Activated T-helper 2 cell treated with anti-CD3 and anti-CD28 coated beads, Interferon-gamma antibody, Interleukin-2, Interleukin-4, amounts not matched to agents 10 μg/mL and 5 μg/mL and 100 μg/mL, durations not matched to agents 14 hours and 24 hours and 36 hours (primary cell): ENCODE measurements at regions not wholly inside any gene's neighbourhood (a gene's known extent, or its start where the extent isn't known, plus 50 kb on each side); places are given as distances from the start of the nearest gene placed in this dataset.
"Not testable (repeated sequence)": the region's sequence is repeated elsewhere in the genome, so short reads cannot be mapped to it uniquely, and the experiment has no call there.

Experiments used
- DNase-seq: peaks from one replicate; pipeline ENCODE4 v3.0.0; 2021; ENCODE audit warnings: low spot score
- H3K27ac Mint-ChIP-seq: one replicate; pipeline ENCODE4 v1.8.0; 2021; ENCODE audit warnings: mixed read lengths
- H3K27me3 Mint-ChIP-seq: one replicate; pipeline ENCODE4 v1.8.0; 2021; ENCODE audit warnings: low read depth, mixed read lengths
- H3K36me3 Mint-ChIP-seq: one replicate; pipeline ENCODE4 v1.8.0; 2021; ENCODE audit warnings: low read depth, mixed read lengths
- H3K4me1 Mint-ChIP-seq: one replicate; pipeline ENCODE4 v1.8.0; 2021; ENCODE audit warnings: low read depth, mixed read lengths
- H3K4me3 Mint-ChIP-seq: one replicate; pipeline ENCODE4 v1.8.0; 2021; ENCODE audit warnings: low read depth, mild to moderate bottlenecking, moderate library complexity, mixed read lengths
- H3K9me3 Mint-ChIP-seq: one replicate; pipeline ENCODE4 v1.8.0; 2021; ENCODE audit warnings: mixed read lengths
- intact Hi-C: fragments of 100-400 bp; cut with micrococcal nuclease; formaldehyde crosslinking; loops from one replicate; pipeline ENCODE4 v1.15.1; 2023

GRCh38 chr1:54481201-54481884 is 66.7 kb upstream of the ACOT11 start:
- Mint-ChIP-seq H3K36me3 (no peaks in the 10 kb centered on the region), H3K27me3 (peaks cover 10% of the 10 kb centered on the region), H3K4me3 (no peak overlapping the region), H3K9me3 (no peaks in the 10 kb centered on the region), H3K4me1 (peaks cover 24% of the 10 kb centered on the region), H3K27ac (no peak overlapping the region)
- intact Hi-C loops, result no loop called here
- no peak for DNase-seq

GRCh38 chr1:54480525-54480848 is 67.5 kb upstream of the ACOT11 start:
- Mint-ChIP-seq H3K9me3 (no peaks in the 10 kb centered on the region), H3K4me1 (peaks cover 29% of the 10 kb centered on the region), H3K36me3 (no peaks in the 10 kb centered on the region), H3K4me3 (no peak overlapping the region), H3K27ac (no peak overlapping the region), H3K27me3 (peaks cover 10% of the 10 kb centered on the region)
- DNase-seq, result no peak
- intact Hi-C loops, result no loop called here

GRCh38 chr1:54479841-54480524 is 68.0 kb upstream of the ACOT11 start:
- intact Hi-C loops, result no loop called here
- no peaks in the 10 kb centered on the region for H3K9me3 Mint-ChIP-seq
- H3K36me3 Mint-ChIP-seq, result no peaks in the 10 kb centered on the region
- H3K27ac Mint-ChIP-seq, result no peak overlapping the region
- no peak overlapping the region for H3K4me3 Mint-ChIP-seq
- DNase-seq, result no peak
- H3K27me3 Mint-ChIP-seq, result peaks cover 11% of the 10 kb centered on the region
- peaks cover 29% of the 10 kb centered on the region for H3K4me1 Mint-ChIP-seq

GRCh38 chr1:54479251-54479650 is 68.8 kb upstream of the ACOT11 start:
- intact Hi-C loops, result no loop called here
- no peak for DNase-seq
- Mint-ChIP-seq H3K9me3 (no peaks in the 10 kb centered on the region), H3K4me1 (peaks cover 31% of the 10 kb centered on the region), H3K27me3 (peaks cover 14% of the 10 kb centered on the region), H3K4me3 (no peak overlapping the region), H3K36me3 (no peaks in the 10 kb centered on the region), H3K27ac (no peak overlapping the region)

- Mint-ChIP-seq H3K4me3 (no peak overlapping the region), H3K4me1 (peaks cover 31% of the 10 kb centered on the region), H3K36me3 (no peaks in the 10 kb centered on the region), H3K27ac (no peak overlapping the region), H3K9me3 (no peaks in the 10 kb centered on the region), H3K27me3 (peaks cover 29% of the 10 kb centered on the region)
- intact Hi-C loops, result no loop called here
- DNase-seq, result no peak
Observed at GRCh38 chr1:54477153-54477561, 70.9 kb upstream of the ACOT11 start.

GRCh38 chr1:54476530-54477109 is 70.4 kb upstream of the SSBP3 start:
- intact Hi-C loops, result no loop called here
- Mint-ChIP-seq H3K27ac (no peak overlapping the region), H3K4me1 (peaks cover 31% of the 10 kb centered on the region), H3K9me3 (no peaks in the 10 kb centered on the region), H3K36me3 (no peaks in the 10 kb centered on the region), H3K27me3 (peaks cover 29% of the 10 kb centered on the region), H3K4me3 (no peak overlapping the region)
- DNase-seq, result no peak

GRCh38 chr1:54475946-54476516 is 69.8 kb upstream of the SSBP3 start:
- Mint-ChIP-seq H3K4me1 (peaks cover 25% of the 10 kb centered on the region), H3K9me3 (no peaks in the 10 kb centered on the region), H3K27me3 (peaks cover 29% of the 10 kb centered on the region), H3K27ac (no peak overlapping the region), H3K4me3 (no peak overlapping the region), H3K36me3 (no peaks in the 10 kb centered on the region)
- intact Hi-C loops, result no loop called here
- no peak for DNase-seq

GRCh38 chr1:54475357-54475881 is 69.2 kb upstream of the SSBP3 start:
- no peak for DNase-seq
- Mint-ChIP-seq H3K36me3 (no peaks in the 10 kb centered on the region), H3K9me3 (no peaks in the 10 kb centered on the region), H3K27ac (no peak overlapping the region), H3K27me3 (peaks cover 29% of the 10 kb centered on the region), H3K4me1 (peaks cover 21% of the 10 kb centered on the region), H3K4me3 (no peak overlapping the region)
- intact Hi-C loops, result no loop called here

GRCh38 chr1:54474310-54475251 is 68.4 kb upstream of the SSBP3 start:
- Mint-ChIP-seq H3K9me3 (no peaks in the 10 kb centered on the region), H3K4me3 (no peak overlapping the region), H3K4me1 (peaks cover 18% of the 10 kb centered on the region), H3K27me3 (peaks cover 29% of the 10 kb centered on the region), H3K36me3 (no peaks in the 10 kb centered on the region), H3K27ac (no peak overlapping the region)
- intact Hi-C loops, result no loop called here
- no peak for DNase-seq

GRCh38 chr1:54471588-54471987 is 65.4 kb upstream of the SSBP3 start:
- no peak overlapping the region for H3K4me3 Mint-ChIP-seq
- H3K27ac Mint-ChIP-seq, result no peak overlapping the region
- intact Hi-C loops, result no loop called here
- no peak for DNase-seq
- peaks cover 12% of the 10 kb centered on the region for H3K4me1 Mint-ChIP-seq
- H3K27me3 Mint-ChIP-seq, result peaks cover 33% of the 10 kb centered on the region
- no peaks in the 10 kb centered on the region for H3K9me3 Mint-ChIP-seq
- H3K36me3 Mint-ChIP-seq, result no peaks in the 10 kb centered on the region

- H3K4me3 Mint-ChIP-seq, DNase-seq, H3K9me3 Mint-ChIP-seq, intact Hi-C loops, H3K4me1 Mint-ChIP-seq, H3K36me3 Mint-ChIP-seq, H3K27ac Mint-ChIP-seq: not testable (repeated sequence)
- H3K27me3 Mint-ChIP-seq, result peaks cover 21% of the 10 kb centered on the region
Observed at GRCh38 chr1:54469444-54469843, 63.2 kb upstream of the SSBP3 start.

GRCh38 chr1:54468288-54469084 is 62.3 kb upstream of the SSBP3 start:
- H3K4me3 Mint-ChIP-seq, DNase-seq, H3K27ac Mint-ChIP-seq, H3K9me3 Mint-ChIP-seq, intact Hi-C loops, H3K36me3 Mint-ChIP-seq: not testable (repeated sequence)
- peaks cover 12% of the 10 kb centered on the region for H3K4me1 Mint-ChIP-seq
- H3K27me3 Mint-ChIP-seq, result peaks cover 12% of the 10 kb centered on the region
